GM18499 (cell line): ENCODE measurements at regions not wholly inside any gene's neighbourhood (a gene's known extent, or its start where the extent isn't known, plus 50 kb on each side); places are given as distances from the start of the nearest gene placed in this dataset.
"Not testable (repeated sequence)": the region's sequence is repeated elsewhere in the genome, so short reads cannot be mapped to it uniquely, and the experiment has no call there.

Experiments used
- ATAC-seq: cut with Tn5 transposase; IDR thresholded peaks from one replicate; pipeline ENCODE4 v1.9.1; 2021; ENCODE audit warnings: moderate number of reproducible peaks; ENCODE audit not compliant: insufficient read depth, unreplicated experiment

- ATAC-seq = no peak
These were observed 241.5 kb downstream of the SATB2 start for GRCh38 chr2:199216253-199216652.

- ATAC-seq = no peak
These were observed 250.7 kb downstream of the SATB2 start for GRCh38 chr2:199207011-199207410.

GRCh38 chr2:199206536-199206935, 251.2 kb downstream of the SATB2 start:
- no peak for ATAC-seq

DNA sequence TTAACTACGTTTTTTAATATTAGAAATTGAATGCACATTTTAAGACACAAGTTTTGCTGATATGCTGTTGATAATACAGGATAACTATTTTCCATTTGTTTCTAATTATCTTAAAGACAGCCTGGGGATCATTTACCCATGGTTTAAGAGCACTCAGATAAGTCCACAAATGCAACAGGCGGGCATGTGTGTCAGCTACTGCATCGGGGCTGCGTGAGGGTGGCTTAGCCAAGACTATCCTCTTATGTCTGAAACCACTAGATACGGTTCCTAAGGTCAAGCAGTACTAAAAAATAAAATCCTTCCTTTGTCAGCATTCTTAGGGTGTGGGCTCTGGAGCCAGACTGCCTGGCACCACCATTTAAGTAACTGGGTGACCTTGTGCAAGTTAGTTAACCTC, 254.8 kb downstream of the SATB2 start:
- no peak for ATAC-seq

DNA sequence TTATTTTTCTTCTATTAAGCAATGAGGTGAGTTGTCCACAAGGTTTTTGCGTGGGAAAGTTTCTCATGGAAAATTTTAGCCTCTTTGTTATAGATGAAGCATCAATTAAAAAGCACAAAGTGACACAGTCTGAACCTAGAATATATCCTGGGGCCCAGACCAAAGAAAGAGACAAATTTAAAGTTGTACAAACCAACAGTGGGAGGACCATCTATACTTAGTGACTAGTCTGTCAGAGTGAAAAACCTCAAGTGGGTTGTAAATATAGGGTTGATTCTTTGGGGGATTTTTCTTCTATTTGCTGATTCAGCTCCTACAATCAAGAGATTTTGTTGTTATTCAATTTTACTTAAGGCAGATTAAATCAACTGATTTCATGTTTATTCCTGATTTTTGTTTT, 256.2 kb downstream of the SATB2 start:
- ATAC-seq = no peak

DNA sequence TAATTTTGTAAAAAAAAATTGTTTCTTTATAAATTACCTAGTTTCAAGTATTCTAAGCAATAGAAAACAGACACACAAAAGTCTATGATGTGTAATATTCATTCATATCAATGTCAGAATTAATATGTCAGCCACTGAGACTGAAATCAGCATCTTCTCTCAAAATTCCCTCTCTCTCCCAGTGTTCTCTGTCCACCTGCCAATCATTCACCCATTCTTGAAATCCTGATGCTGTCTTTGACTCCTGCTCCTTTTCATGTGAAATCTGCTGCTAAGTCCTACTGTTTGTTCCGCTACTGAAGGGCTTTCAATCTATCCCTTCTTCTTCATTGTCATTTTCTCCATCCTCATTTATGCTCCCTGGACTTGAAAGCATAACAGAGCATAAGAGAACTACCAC, 257.9 kb downstream of the SATB2 start:
- no peak for ATAC-seq

DNA sequence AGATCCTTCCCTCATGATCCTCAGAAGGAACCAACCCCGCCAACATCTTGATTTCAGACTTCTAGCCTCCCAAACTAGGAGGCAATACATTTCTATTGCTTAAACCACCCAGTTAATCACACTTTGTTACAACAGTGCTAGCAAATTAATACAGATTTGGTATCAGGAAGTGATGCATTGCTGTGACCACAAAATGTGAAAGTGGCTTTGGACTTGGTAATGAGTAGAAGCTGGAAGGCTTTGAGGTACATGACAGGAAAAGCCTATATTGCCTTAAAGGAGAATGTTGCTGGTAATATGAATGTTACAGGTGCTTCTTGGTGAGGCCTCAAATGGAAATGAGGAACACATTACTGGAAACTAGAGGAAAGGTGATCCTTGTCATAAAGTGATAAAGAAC, 260.3 kb downstream of the SATB2 start:
- ATAC-seq = no peak

DNA sequence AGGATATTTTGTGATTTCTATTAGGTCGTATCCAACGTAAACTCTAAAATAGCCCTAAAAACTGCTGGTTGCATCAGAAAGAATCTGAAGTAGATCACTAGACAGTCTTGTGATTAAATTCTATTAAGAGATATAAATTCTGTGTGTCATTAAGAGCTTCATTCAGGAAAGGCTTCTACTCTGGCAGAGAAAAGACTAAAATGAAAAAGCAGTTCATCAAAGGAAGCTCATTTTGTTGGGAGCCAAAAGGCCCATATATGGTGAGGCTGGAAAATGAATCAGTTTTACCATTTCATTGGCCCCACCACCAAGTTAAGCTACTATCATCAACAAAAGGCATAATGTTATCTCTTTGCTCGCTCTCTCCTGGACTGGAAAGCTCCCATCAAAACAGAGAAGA, 261.1 kb downstream of the SATB2 start:
- no peak for ATAC-seq

DNA sequence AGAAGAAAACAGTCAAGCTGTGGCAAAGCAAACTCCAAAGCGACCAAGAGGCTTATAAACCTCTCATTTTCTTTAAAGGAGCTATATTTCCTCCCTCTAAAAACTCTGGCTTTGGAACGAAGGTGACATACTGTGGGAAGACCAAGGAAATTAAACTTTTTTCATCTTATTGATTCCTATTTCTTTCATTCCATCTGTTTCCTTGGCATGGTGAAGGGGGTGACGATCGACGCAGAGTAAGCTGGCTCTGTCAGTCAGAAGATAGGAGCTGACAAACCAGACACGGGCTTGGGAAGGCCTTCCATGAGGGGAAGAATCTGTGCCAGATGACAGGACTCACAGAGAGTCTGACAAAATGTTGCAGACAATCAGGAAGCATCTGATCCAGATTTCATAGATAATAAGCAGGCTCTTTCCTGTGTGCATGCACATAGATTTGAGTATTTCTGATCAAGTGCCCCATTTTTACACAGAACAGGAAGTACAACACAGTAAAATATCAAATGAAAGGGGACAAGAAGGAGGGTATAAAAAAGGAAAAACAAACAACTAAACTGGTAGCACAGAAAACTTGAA, 261.7 kb downstream of the SATB2 start:
- no peak for ATAC-seq

GRCh38 chr2:199191461-199191860, 266.3 kb downstream of the SATB2 start:
- no peak for ATAC-seq

GRCh38 chr2:199189229-199189628, 268.5 kb downstream of the SATB2 start:
- no peak for ATAC-seq

DNA sequence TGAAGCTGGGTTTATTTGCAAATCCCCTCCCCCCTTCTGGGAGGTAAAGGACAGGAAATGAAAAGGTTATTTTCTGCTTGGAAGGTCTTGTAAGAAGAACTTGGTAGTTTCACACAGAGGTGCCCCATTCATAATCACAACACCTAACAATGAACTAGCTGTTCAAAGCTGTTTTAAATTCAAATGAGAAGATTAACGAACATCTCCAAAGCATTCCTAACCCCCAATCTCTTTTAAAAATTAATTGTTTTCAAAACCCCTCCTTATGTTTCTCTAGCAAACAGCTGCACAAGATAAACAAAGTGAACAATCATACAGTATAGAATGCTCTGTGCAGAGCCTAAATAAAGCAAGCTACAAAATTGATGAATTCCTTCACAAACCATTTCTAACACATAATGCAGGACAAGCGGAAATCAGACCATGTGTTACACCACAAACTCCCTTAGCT, 271.4 kb downstream of the SATB2 start:
- no peak for ATAC-seq

GRCh38 chr2:199185174-199185573, 272.6 kb downstream of the SATB2 start:
- ATAC-seq = not testable (repeated sequence)

DNA sequence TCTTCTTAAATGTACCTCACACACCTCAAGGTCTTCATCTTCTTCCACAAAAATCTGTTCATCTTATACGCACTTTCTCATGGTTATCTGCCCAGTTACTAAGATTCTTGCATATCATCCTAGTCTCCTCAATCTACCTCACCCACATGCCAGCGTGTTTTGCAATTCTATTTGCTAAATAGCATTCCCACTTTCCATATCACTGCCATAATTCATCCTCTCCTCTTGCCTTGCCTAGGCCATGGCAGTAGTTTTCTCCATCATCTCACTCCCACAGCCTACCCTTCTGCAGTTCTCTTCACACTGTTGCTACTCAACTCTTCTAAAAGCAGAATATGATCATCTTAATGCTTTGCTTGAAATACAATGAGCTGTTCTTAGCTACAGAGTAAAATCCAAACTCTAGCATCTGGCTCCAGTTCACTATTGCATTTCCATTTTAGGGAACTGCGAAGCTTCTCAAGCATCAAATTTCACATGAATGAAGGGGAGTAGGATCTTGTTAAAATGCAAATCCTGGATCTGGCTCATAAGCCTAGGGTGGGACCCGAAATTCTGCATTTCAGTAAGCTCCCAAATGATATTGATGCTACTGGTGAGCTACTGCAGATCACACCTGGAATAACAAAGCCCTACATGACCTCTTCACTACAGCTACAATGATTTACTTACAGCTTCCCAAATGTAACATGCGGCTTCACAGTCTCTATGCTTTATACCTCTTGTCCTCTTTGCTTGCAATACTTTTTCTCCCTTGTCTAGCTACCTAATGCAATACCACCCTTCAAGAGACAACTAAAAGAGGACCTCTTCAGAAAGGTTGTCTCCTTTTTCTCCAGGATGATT, 293.9 kb downstream of the SATB2 start:
- no peak for ATAC-seq

GRCh38 chr2:199160677-199161465, 296.9 kb downstream of the SATB2 start:
- ATAC-seq = no peak

GRCh38 chr2:199160081-199160480, 297.7 kb downstream of the SATB2 start:
- no peak for ATAC-seq

DNA sequence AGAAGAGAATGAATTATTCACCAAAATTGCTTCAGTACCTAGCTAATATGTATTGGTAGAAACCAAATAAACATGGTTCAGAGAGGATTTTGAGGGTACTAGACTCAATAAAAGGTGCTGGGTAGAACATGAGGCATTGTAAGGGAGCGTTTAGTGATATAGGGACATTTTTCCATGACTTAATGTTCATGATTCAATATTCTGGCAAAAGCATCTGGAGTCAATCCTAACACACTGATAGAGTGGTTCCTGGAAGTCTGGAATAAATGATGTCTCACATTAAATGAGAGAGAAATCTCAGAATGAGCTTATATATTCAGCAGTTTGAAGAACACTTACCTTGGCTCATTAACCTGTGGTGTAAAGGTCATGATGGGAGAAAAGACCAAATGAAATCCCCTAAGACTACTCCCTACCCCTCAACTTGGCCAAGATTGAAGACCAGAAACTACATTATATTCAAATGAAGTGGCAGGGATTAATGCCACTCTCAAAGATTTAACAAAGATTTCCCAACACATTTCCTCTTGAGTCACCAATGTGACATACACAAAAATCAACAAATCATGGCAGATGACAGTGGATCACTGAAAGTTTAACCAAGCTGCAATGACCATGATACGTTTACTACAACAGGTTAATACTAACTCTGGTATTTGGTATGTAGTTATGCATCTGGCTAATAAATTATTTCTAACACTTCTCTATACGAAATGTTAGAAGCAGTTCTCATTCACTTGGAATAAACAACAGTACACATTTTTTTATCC, 309.5 kb downstream of the SATB2 start:
- ATAC-seq = no peak

DNA sequence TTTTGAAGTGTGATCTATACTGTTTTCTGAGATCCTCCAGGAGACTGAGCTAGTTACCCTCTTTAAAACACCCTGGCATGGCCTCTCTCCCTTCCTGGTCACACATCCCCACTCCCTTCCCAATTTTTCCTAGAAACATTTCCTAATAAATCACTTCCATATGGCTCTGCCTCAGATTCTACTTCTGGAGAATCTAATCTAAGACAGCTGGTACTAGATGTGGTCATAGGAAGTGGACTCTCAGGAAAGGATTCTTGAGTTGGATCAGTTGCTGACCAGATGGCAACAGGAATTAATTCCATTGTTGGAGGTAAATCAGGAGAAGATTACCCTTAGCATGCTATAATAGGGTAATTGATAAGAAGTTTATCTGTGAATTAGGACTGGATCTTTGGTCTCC, 310.5 kb downstream of the SATB2 start:
- no peak for ATAC-seq

GRCh38 chr2:199144546-199144945, 313.2 kb downstream of the SATB2 start:
- no peak for ATAC-seq

- no peak for ATAC-seq
These were observed 313.7 kb downstream of the SATB2 start for GRCh38 chr2:199144036-199144435.
